Gastroesophageal sphincter (tissue), 4 donors: ENCODE measurements at regions not wholly inside any gene's neighbourhood (a gene's known extent, or its start where the extent isn't known, plus 50 kb on each side); places are given as distances from the start of the nearest gene placed in this dataset.

Source experiments
- ATAC-seq: fragments of 150-250 bp; one replicate; pipeline ENCODE4 v1.9.1; 2016; ENCODE audit warnings: mild to moderate bottlenecking, moderate library complexity
- H3K27ac ChIP-seq, 4 donors: fragments of 200-600 bp; sonication (generic) in 3 of 4; 1 replicate in 3 of 4; 2 replicates in 1 of 4; pipeline ENCODE4 v1.5.1; 2016 to 2019
- H3K27me3 ChIP-seq: fragments of 200-600 bp; sonication (generic); one replicate; pipeline ENCODE4 v1.5.1; 2019
- H3K36me3 ChIP-seq, 2 donors: fragments of 200-600 bp; sonication (generic); one replicate each; pipeline ENCODE4 v1.5.1; 2019; ENCODE audit warnings: control low read depth in 1 of 2
- H3K4me1 ChIP-seq, 3 donors: fragments of 200-600 bp; sonication (generic); 1 replicate in 2 of 3; 2 replicates in 1 of 3; pipeline ENCODE4 v1.5.1; 2016 to 2019; ENCODE audit warnings: control low read depth in 2 of 3
- H3K4me3 ChIP-seq, 2 donors: fragments of 200-600 bp; sonication (generic); one replicate each; pipeline ENCODE4 v1.5.1; 2019; ENCODE audit warnings: mild to moderate bottlenecking in 1 of 2, moderate library complexity in 1 of 2
- H3K9me3 ChIP-seq, 3 donors: fragments of 200-600 bp; sonication (generic); one replicate each; pipeline ENCODE4 v1.5.1; 2017 to 2019; ENCODE audit warnings: control low read depth in 2 of 3
- EP300 ChIP-seq: sonication (generic); formaldehyde crosslinking; IDR thresholded peaks from one replicate; pipeline ENCODE4 v1.6.1; 2017; ENCODE audit warnings: antibody characterized with exemption, mild to moderate bottlenecking
- POLR2A ChIP-seq, 2 donors: fragments of 450-650 bp; IDR thresholded peaks; one replicate each; pipeline ENCODE4 v1.6.1; 2017; ENCODE audit warnings: antibody characterized with exemption in 2 of 2, mild to moderate bottlenecking in 2 of 2, moderate library complexity in 1 of 2
- POLR2AphosphoS5 ChIP-seq: sonication (generic); formaldehyde crosslinking; IDR thresholded peaks from one replicate; pipeline ENCODE4 v1.6.1; 2017; ENCODE audit warnings: antibody characterized with exemption
- WGBS, 2 donors: methylation state at CpG; one replicate each; pipeline ENCODE4 v1.1.5; 2018; ENCODE audit warnings: low coverage in 1 of 2; 5-methylcytosine and 5-hydroxymethylcytosine counted together
- TF ChIP-seq, protein P1 (sequence below), 4 experiments: fragments of 200-600 bp in 2 of 4; fragments of 450-650 bp in 2 of 4; sonication (generic) in 1 of 4; IDR thresholded peaks; one replicate each; pipeline ENCODE4 v1.5.1; 2017 to 2019; ENCODE audit warnings: antibody characterized with exemption in 4 of 4, mild to moderate bottlenecking in 2 of 4, moderate library complexity in 2 of 4

DNA sequence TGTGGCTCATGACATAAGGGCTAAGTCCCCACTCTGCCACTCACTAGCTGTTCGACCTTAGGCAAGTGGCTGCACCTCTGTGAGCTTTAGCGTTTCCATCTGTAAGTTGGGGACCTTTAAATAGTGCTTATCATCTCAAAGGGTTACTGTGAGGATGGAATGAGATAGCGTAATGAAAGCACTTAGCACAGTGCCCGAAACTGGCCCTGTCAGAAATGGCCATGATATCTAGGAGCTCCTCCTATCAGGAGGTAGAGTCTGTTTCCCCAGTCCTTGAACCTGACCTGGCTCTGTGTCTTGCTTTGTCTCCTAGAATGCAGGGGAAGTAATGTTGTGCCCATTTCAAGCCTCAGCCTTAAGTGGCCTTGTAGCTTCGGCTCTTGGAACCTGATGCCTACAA is 211.0 kb downstream of the RBM19 start:
- Histone ChIP-seq H3K27me3 (peaks cover 93% of the 10 kb centered on the region), H3K27ac (no peak overlapping the region), H3K9me3 (peaks cover 0 to 28% (median 0%) of the 10 kb centered on the region in 3 donors), H3K36me3 (no peaks in the 10 kb centered on the region), H3K4me3 (no peak overlapping the region), H3K4me1 (no peaks in the 10 kb centered on the region)
- TF ChIP-seq, protein P1, sequence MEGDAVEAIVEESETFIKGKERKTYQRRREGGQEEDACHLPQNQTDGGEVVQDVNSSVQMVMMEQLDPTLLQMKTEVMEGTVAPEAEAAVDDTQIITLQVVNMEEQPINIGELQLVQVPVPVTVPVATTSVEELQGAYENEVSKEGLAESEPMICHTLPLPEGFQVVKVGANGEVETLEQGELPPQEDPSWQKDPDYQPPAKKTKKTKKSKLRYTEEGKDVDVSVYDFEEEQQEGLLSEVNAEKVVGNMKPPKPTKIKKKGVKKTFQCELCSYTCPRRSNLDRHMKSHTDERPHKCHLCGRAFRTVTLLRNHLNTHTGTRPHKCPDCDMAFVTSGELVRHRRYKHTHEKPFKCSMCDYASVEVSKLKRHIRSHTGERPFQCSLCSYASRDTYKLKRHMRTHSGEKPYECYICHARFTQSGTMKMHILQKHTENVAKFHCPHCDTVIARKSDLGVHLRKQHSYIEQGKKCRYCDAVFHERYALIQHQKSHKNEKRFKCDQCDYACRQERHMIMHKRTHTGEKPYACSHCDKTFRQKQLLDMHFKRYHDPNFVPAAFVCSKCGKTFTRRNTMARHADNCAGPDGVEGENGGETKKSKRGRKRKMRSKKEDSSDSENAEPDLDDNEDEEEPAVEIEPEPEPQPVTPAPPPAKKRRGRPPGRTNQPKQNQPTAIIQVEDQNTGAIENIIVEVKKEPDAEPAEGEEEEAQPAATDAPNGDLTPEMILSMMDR (IDR thresholded peaks at IDR 0.05): no peak
- TF ChIP-seq POLR2AphosphoS5 (no peak), EP300 (no peak), POLR2A (IDR thresholded peaks at IDR 0.05) (no peak)
- WGBS, 2 donors: 50% methylated on average over 4 of the region's 5 CpGs; no CpG with 5 or more reads in 1 of the 2 donors
- no peak for ATAC-seq

DNA sequence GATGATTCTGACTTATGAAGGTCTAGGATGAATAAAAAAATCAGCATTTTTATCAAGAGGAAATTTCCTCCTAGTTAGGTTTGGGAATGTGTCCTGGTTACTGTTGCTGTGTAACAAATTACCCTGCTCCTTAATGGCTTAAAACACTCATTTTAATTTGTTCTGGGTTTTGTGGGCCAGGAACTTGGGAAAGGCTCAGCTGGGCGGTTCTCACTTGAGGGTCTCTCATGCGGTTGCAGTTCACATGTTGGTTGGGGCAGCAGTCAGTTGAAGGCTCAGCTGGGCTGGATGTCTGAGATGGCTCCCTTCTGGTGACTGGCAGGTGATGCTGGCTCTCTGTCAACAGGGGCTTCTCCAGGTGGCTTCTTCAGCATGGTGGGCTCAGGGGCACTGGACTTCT is 214.6 kb downstream of the RBM19 start:
- TF ChIP-seq, protein P1 (IDR thresholded peaks at IDR 0.05): no peak
- no peak for TF ChIP-seq EP300
- no peak for TF ChIP-seq POLR2AphosphoS5
- TF ChIP-seq POLR2A (IDR thresholded peaks at IDR 0.05): no peak
- no peak overlapping the region for H3K27ac ChIP-seq
- no peak for ATAC-seq
- no CpG with 5 or more reads among the region's 2 CpGs for WGBS, 2 donors
- no peak overlapping the region for H3K4me3 ChIP-seq
- H3K9me3 ChIP-seq: peaks cover 0 to 16% (median 0%) of the 10 kb centered on the region in 3 donors
- peaks cover 91% of the 10 kb centered on the region for H3K27me3 ChIP-seq
- H3K4me1 ChIP-seq: no peaks in the 10 kb centered on the region
- no peaks in the 10 kb centered on the region for H3K36me3 ChIP-seq

DNA sequence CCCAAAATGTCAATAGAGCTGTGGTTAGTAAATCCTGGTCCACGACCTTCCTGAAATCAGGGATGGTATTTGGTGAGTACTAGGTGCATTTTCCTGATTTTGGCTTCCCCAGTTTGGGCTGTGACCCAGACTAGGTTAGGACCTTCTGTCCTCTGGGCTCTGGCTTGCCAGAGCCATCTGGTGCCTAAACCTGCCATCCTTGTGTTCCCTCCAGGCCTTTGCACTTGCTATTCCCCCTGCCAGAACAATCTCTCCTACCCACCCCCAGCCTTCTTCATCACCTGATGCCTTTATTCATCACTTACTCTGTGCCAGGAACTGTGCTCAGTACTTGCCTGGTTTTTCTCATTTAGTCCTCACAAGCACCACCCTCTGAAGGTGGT is 216.7 kb downstream of the RBM19 start:
- no peak for TF ChIP-seq EP300
- no peak for TF ChIP-seq POLR2AphosphoS5
- TF ChIP-seq, protein P1 (IDR thresholded peaks at IDR 0.05): no peak
- TF ChIP-seq POLR2A (IDR thresholded peaks at IDR 0.05): no peak
- Histone ChIP-seq H3K27ac (no peak overlapping the region), H3K4me1 (no peaks in the 10 kb centered on the region), H3K27me3 (peaks cover 84% of the 10 kb centered on the region), H3K36me3 (no peaks in the 10 kb centered on the region), H3K9me3 (peaks cover 0 to 16% (median 0%) of the 10 kb centered on the region in 3 donors), H3K4me3 (no peak overlapping the region)
- 50 to 56% methylated on average over 1 of the region's 1 CpG for WGBS, 2 donors
- no peak for ATAC-seq

DNA sequence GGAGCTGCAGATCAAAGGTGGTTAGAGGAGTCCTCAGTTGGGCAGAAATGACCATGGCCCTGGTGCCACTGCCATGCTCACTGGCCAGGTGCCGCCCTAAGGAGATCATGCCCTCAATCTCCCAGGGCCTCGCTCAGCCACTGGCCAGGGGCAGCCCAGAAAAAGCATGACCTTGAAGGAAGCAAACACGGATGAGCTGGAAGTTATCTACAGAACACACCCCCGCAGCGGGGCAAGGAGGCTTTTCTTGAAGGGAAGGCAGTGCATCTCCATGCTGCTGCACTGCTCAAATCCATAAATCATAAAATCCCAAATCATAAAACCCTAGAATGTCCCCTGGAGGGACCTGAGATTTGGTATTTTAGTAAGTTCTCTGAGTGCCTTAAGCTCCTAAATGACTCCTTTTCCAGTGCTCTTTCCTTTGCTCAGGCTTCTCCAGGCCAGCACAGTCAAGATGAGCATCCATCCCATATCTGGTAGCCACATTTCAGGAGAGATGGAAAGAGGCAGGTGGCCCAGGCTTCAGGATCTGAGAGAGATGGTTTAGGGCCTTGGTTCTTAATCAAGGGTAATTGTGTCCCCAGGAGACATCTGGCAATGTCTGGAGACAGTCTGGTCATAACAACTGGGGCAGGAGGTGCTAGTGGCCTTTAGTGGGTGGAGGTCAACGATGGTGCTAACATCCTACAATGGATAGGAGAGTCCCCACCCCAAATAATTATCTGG is 217.3 kb downstream of the RBM19 start:
- Histone ChIP-seq H3K4me1 (no peaks in the 10 kb centered on the region), H3K36me3 (no peaks in the 10 kb centered on the region), H3K4me3 (no peak overlapping the region), H3K27ac (no peak overlapping the region), H3K9me3 (peaks cover 0 to 16% (median 0%) of the 10 kb centered on the region in 3 donors), H3K27me3 (peaks cover 79% of the 10 kb centered on the region)
- ATAC-seq: no peak
- TF ChIP-seq POLR2AphosphoS5 (no peak), POLR2A (IDR thresholded peaks at IDR 0.05) (no peak), EP300 (no peak)
- TF ChIP-seq, protein P1 (IDR thresholded peaks at IDR 0.05): no peak
- WGBS, 2 donors: no CpG with 5 or more reads among the region's 6 CpGs

DNA sequence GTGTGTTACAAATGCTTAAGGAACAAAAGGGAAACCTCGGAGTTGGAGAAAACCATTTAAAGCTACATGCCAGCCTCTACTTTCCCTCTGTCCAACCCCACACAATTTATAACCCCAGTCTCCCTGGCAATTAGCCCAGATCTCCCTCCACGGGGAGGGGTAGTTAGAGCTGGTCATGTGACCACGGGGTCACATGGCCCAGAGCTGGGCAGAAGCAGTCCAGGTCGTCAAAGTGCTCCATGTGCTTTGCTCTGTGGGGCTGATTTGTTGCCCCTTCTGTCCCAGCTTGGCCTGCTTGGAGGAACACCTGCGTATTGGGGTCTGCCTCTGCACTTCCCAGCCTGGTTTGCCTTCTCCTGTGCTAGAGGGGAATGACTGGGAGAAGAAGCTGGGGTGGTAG is 219.1 kb downstream of the RBM19 start:
- ATAC-seq: no peak
- WGBS, 2 donors: 27 to 33% methylated on average over 1 to 3 of the region's 5 CpGs
- peaks cover 0 to 9% (median 0%) of the 10 kb centered on the region in 3 donors for H3K9me3 ChIP-seq
- H3K4me3 ChIP-seq: no peak overlapping the region
- no peaks in the 10 kb centered on the region for H3K36me3 ChIP-seq
- H3K4me1 ChIP-seq: no peaks in the 10 kb centered on the region
- no peak for TF ChIP-seq POLR2AphosphoS5
- no peak for TF ChIP-seq EP300
- TF ChIP-seq, protein P1 (IDR thresholded peaks at IDR 0.05): no peak
- TF ChIP-seq POLR2A (IDR thresholded peaks at IDR 0.05): no peak
- peaks cover 68% of the 10 kb centered on the region for H3K27me3 ChIP-seq
- H3K27ac ChIP-seq: no peak overlapping the region
